NB4 (cell line): ENCODE measurements at regions not wholly inside any gene's neighbourhood (a gene's known extent, or its start where the extent isn't known, plus 50 kb on each side); places are given as distances from the start of the nearest gene placed in this dataset.

ENCODE experiments used
- CTCF ChIP-seq: IDR thresholded peaks from one replicate; pipeline ENCODE4 v1.5.1; 2012; ENCODE audit warnings: low read depth, low read length
- MAX ChIP-seq: IDR thresholded peaks from 2 replicates; pipeline ENCODE4 v1.6.1; 2011; ENCODE audit warnings: low read depth, low read length
- MYC ChIP-seq: IDR thresholded peaks from 2 replicates; pipeline ENCODE4 v1.6.1; 2011; ENCODE audit warnings: low read depth, low read length
- POLR2A ChIP-seq: IDR thresholded peaks from 2 replicates; pipeline ENCODE4 v1.6.1; 2011; ENCODE audit warnings: mild to moderate bottlenecking; ENCODE audit not compliant: insufficient read length; ENCODE audit errors: extremely low read depth

GRCh38 chr4:27604692-27605091 lies 744.1 kb downstream of the STIM2 start:
- TF ChIP-seq CTCF (no peak), MAX (no peak), POLR2A (no peak), MYC (no peak)
